H9 (cell line): ENCODE measurements at regions not wholly inside any gene's neighbourhood (a gene's known extent, or its start where the extent isn't known, plus 50 kb on each side); places are given as distances from the start of the nearest gene placed in this dataset.

ENCODE experiments used
- DNase-seq: peaks from one replicate; pipeline ENCODE4 v3.0.0-alpha.2; 2017
- H2AFZ ChIP-seq: one replicate; pipeline ENCODE4 v1.6.1; 2013; ENCODE audit warnings: mild to moderate bottlenecking, low read length, control low read depth, moderate library complexity
- H2AK5ac ChIP-seq: 2 replicates; pipeline ENCODE4 v1.6.1; 2013; ENCODE audit warnings: low read length, control low read depth, mixed read lengths; ENCODE audit not compliant: insufficient read length
- H2BK120ac ChIP-seq: one replicate; pipeline ENCODE4 v1.6.1; 2013; ENCODE audit warnings: low read depth, mild to moderate bottlenecking, low read length, control low read depth, inconsistent platforms; ENCODE audit not compliant: poor library complexity, severe bottlenecking
- H2BK12ac ChIP-seq: 2 replicates; pipeline ENCODE4 v1.6.1; 2013; ENCODE audit warnings: low read length, control low read depth, mixed read lengths, low read depth; ENCODE audit not compliant: insufficient read length
- H2BK15ac ChIP-seq: 2 replicates; pipeline ENCODE4 v1.6.1; 2013; ENCODE audit warnings: low read depth, low read length, control low read depth
- H2BK20ac ChIP-seq: one replicate; pipeline ENCODE4 v1.6.1; 2013; ENCODE audit warnings: low read depth, mild to moderate bottlenecking, low read length, control low read depth, inconsistent platforms; ENCODE audit not compliant: poor library complexity, severe bottlenecking
- H2BK5ac ChIP-seq: 2 replicates; pipeline ENCODE4 v1.6.1; 2013; ENCODE audit warnings: low read length, control low read depth, mixed read lengths; ENCODE audit not compliant: insufficient read length
- H3K14ac ChIP-seq: 2 replicates; pipeline ENCODE4 v1.6.1; 2013; ENCODE audit warnings: low read length, control low read depth; ENCODE audit not compliant: insufficient read depth
- H3K18ac ChIP-seq: 2 replicates; pipeline ENCODE4 v1.6.1; 2013; ENCODE audit warnings: low read depth, mild to moderate bottlenecking, mixed read lengths, low read length, control low read depth; ENCODE audit not compliant: insufficient read length
- H3K23ac ChIP-seq: 2 replicates; pipeline ENCODE4 v1.6.1; 2013; ENCODE audit warnings: low read length, control low read depth, mixed read lengths, low read depth; ENCODE audit not compliant: insufficient read length
- H3K23me2 ChIP-seq: 2 replicates; pipeline ENCODE4 v1.6.1; 2013; ENCODE audit warnings: low read depth, mild to moderate bottlenecking, mixed read lengths, low read length, control low read depth; ENCODE audit not compliant: insufficient read length, poor library complexity, severe bottlenecking
- H3K27ac ChIP-seq: 2 replicates; pipeline ENCODE4 v1.5.1; 2013; ENCODE audit warnings: low read length, control low read depth, mixed read lengths, low read depth; ENCODE audit not compliant: insufficient read length
- H3K27me3 ChIP-seq: 2 replicates; pipeline ENCODE4 v1.6.1; 2013; ENCODE audit warnings: low read length, control low read depth, inconsistent platforms; ENCODE audit not compliant: insufficient read depth
- H3K4ac ChIP-seq: 2 replicates; pipeline ENCODE4 v1.6.1; 2013; ENCODE audit warnings: low read depth, mild to moderate bottlenecking, control low read depth, inconsistent platforms, low read length, moderate library complexity
- H3K4me1 ChIP-seq: 2 replicates; pipeline ENCODE4 v1.6.1; 2013; ENCODE audit warnings: low read length, control low read depth, inconsistent platforms; ENCODE audit not compliant: insufficient read depth
- H3K4me2 ChIP-seq: 2 replicates; pipeline ENCODE4 v1.6.1; 2013; ENCODE audit warnings: low read length, control low read depth, mixed read lengths; ENCODE audit not compliant: insufficient read length, insufficient read depth
- H3K56ac ChIP-seq: 2 replicates; pipeline ENCODE4 v1.6.1; 2013; ENCODE audit warnings: low read depth, mild to moderate bottlenecking, mixed read lengths, low read length, control low read depth; ENCODE audit not compliant: insufficient read length
- H3K79me1 ChIP-seq: 2 replicates; pipeline ENCODE4 v1.6.1; 2013; ENCODE audit warnings: low read depth, mild to moderate bottlenecking, moderate library complexity, low read length, control low read depth, inconsistent platforms; ENCODE audit not compliant: insufficient read depth, poor library complexity, severe bottlenecking
- H3K79me2 ChIP-seq: 2 replicates; pipeline ENCODE4 v1.6.1; 2013; ENCODE audit warnings: low read length, control low read depth, inconsistent platforms; ENCODE audit not compliant: insufficient read depth
- H3K9ac ChIP-seq: 2 replicates; pipeline ENCODE4 v1.6.1; 2013; ENCODE audit warnings: low read length, control low read depth, mixed read lengths; ENCODE audit not compliant: insufficient read length; ENCODE audit errors: extremely low read depth
- H3K9me3 ChIP-seq: one replicate; pipeline ENCODE4 v1.6.1; 2013; ENCODE audit warnings: low read depth, low read length, inconsistent platforms; ENCODE audit not compliant: control insufficient read depth
- H3T11ph ChIP-seq: one replicate; pipeline ENCODE4 v1.6.1; 2013; ENCODE audit warnings: mild to moderate bottlenecking, low read length, control low read depth, inconsistent platforms
- H4K20me1 ChIP-seq: one replicate; pipeline ENCODE4 v1.6.1; 2013; ENCODE audit not compliant: control insufficient read depth, insufficient read length, insufficient read depth
- H4K5ac ChIP-seq: 2 replicates; pipeline ENCODE4 v1.6.1; 2013; ENCODE audit warnings: low read depth, mild to moderate bottlenecking, mixed read lengths, low read length, control low read depth; ENCODE audit not compliant: insufficient read length
- H4K8ac ChIP-seq: replicated peaks from 2 replicates; pipeline ENCODE4 v1.6.1; 2013; ENCODE audit warnings: low read length, control low read depth, mixed read lengths, low read depth; ENCODE audit not compliant: insufficient read length
- H4K91ac ChIP-seq: 2 replicates; pipeline ENCODE4 v1.6.1; 2013; ENCODE audit warnings: low read depth, mild to moderate bottlenecking, moderate library complexity, mixed read lengths, low read length, control low read depth; ENCODE audit not compliant: insufficient read length
- H3K27ac Mint-ChIP-seq, 3 experiments: 2 replicates in 2 of 3; 3 replicates in 1 of 3; pipeline ENCODE4 v1.8.0; 2020 to 2021; ENCODE audit warnings: mixed read lengths in 3 of 3, mild to moderate bottlenecking in 1 of 3, moderate library complexity in 1 of 3
- H3K27me3 Mint-ChIP-seq: 2 replicates; pipeline ENCODE4 v1.8.0; 2021; ENCODE audit warnings: low read depth, mild to moderate bottlenecking, moderate library complexity, mixed read lengths
- H3K36me3 Mint-ChIP-seq, 3 experiments: 2 replicates in 2 of 3; 3 replicates in 1 of 3; pipeline ENCODE4 v1.8.0; 2020 to 2021; ENCODE audit warnings: low read depth in 3 of 3, mixed read lengths in 3 of 3; ENCODE audit not compliant: insufficient read depth in 1 of 3
- H3K4me1 Mint-ChIP-seq, 2 experiments: 2 replicates each; pipeline ENCODE4 v1.8.0; 2020; ENCODE audit warnings: mixed read lengths in 2 of 2
- H3K4me3 Mint-ChIP-seq, 2 experiments: 2 replicates in 1 of 2; 3 replicates in 1 of 2; pipeline ENCODE4 v1.8.0; 2020 to 2021; ENCODE audit warnings: mild to moderate bottlenecking in 2 of 2, mixed read lengths in 2 of 2, moderate library complexity in 1 of 2
- H3K9me3 Mint-ChIP-seq, 2 experiments: 2 replicates in 1 of 2; 3 replicates in 1 of 2; pipeline ENCODE4 v1.8.0; 2020; ENCODE audit warnings: mild to moderate bottlenecking in 2 of 2, mixed read lengths in 2 of 2, moderate library complexity in 1 of 2
- WGBS: extraction: QIAGEN DNeasy Blood & Tissue Kit; methylation state at CpG from one replicate; pipeline ENCODE4 v1.1.7; 2013; ENCODE audit warnings: missing lambda C conversion rate, low lambda C conversion rate, mixed read lengths; ENCODE audit not compliant: insufficient read length; ENCODE audit errors: extremely low coverage; 5-methylcytosine and 5-hydroxymethylcytosine counted together
- TF ChIP-seq, protein P1 (sequence below): fragments of 200-600 bp; sonication (generic); conservative IDR thresholded peaks from 3 replicates; pipeline ENCODE4 v1.8.0; 2021; ENCODE audit warnings: antibody characterized with exemption, mild to moderate bottlenecking

DNA sequence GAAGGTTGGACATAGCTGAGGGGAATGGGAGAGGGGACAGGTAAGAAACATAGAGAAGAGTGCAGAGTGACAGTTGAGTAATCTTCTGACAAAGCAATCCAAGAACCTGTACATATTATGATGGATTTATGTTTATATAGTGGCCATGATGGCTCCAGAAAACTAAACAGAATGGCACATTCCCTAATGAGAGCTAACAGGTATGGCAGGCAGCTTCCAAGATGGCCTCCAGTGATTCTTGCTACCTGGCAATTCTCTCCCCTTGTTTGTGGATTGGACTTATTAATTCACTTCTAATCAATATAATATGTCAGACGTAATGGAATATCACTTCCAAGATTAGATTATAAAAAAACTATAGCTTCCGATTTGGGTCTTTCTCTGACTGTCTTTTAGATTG lies 359.5 kb downstream of the DTHD1 start:
- Histone ChIP-seq H3K27ac (peak overlapping the region; percentile 46), H3K79me2 (no peaks in the 10 kb centered on the region), H3K18ac (no peak overlapping the region), H2BK5ac (no peak overlapping the region), H2AK5ac (no peak overlapping the region), H4K8ac (no peak overlapping the region), H3K4me1 (peaks cover 10% of the 10 kb centered on the region), H2AFZ (no peak overlapping the region), H2BK15ac (no peak overlapping the region), H3K79me1 (no peaks in the 10 kb centered on the region), H3K27me3 (no peaks in the 10 kb centered on the region), H4K5ac (no peak overlapping the region), H3K23ac (no peak overlapping the region), H3K23me2 (no peaks in the 10 kb centered on the region), H3K9ac (no peak overlapping the region), H2BK12ac (no peak overlapping the region), H3T11ph (no peak overlapping the region), H3K9me3 (no peaks in the 10 kb centered on the region), H3K14ac (no peak overlapping the region), H2BK120ac (no peak overlapping the region), H3K4ac (no peak overlapping the region), H4K91ac (no peak overlapping the region), H2BK20ac (no peak overlapping the region), H3K56ac (no peak overlapping the region), H3K4me2 (no peak overlapping the region), H4K20me1 (no peaks in the 10 kb centered on the region)
- peaks cover 44 to 49% of the 10 kb centered on the region in 2 experiments for H3K4me1 Mint-ChIP-seq
- DNase-seq: no peak
- no CpG with 5 or more reads among the region's 2 CpGs for WGBS
- no peaks in the 10 kb centered on the region for H3K9me3 Mint-ChIP-seq
- H3K27me3 Mint-ChIP-seq: no peaks in the 10 kb centered on the region
- H3K36me3 Mint-ChIP-seq: peaks cover 0 to 2% (median 0%) of the 10 kb centered on the region in 3 experiments; a peak in 1 of 7 replicates
- H3K4me3 Mint-ChIP-seq: 0 out of 5 replicates have a peak overlapping the region, but pooled peaks of 1 of the 2 experiments have one; percentile 13
- TF ChIP-seq, protein P1, sequence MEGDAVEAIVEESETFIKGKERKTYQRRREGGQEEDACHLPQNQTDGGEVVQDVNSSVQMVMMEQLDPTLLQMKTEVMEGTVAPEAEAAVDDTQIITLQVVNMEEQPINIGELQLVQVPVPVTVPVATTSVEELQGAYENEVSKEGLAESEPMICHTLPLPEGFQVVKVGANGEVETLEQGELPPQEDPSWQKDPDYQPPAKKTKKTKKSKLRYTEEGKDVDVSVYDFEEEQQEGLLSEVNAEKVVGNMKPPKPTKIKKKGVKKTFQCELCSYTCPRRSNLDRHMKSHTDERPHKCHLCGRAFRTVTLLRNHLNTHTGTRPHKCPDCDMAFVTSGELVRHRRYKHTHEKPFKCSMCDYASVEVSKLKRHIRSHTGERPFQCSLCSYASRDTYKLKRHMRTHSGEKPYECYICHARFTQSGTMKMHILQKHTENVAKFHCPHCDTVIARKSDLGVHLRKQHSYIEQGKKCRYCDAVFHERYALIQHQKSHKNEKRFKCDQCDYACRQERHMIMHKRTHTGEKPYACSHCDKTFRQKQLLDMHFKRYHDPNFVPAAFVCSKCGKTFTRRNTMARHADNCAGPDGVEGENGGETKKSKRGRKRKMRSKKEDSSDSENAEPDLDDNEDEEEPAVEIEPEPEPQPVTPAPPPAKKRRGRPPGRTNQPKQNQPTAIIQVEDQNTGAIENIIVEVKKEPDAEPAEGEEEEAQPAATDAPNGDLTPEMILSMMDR: no peak
- H3K27ac Mint-ChIP-seq: peak overlapping the region; percentile 71 to 99 (median 96); a peak in 6 of 7 replicates
